K562 (cell line): ENCODE measurements at regions not wholly inside any gene's neighbourhood (a gene's known extent, or its start where the extent isn't known, plus 50 kb on each side); places are given as distances from the start of the nearest gene placed in this dataset.

Experiments
- ATAC-seq: fragments of 200-7000 bp; cut with Tn5 transposase; 3 replicates; pipeline ENCODE4 v1.9.1; 2020; ENCODE audit warnings: moderate library complexity
- BruUV-seq: library from RNA; stranded (reverse); fragments of 400-500 nt; replicated peaks from 2 replicates; lab custom pipeline; 2021; lab: Mats Ljungman, UMichigan
- CTCF ChIA-PET: fragments of 300-600 bp; formaldehyde crosslinking; extraction: SDS; loops from one replicate; lab custom pipeline; 2021; ENCODE audit warnings: low intra/inter-chr PET ratio; lab: Yijun Ruan, JAX
- POLR2A ChIA-PET: fragments of 300-600, 350-650 bp; sonication (Branson Sonifier 250); formaldehyde crosslinking; extraction: SDS; loops from one replicate; lab custom pipeline; 2021; ENCODE audit warnings: antibody characterized with exemption, inconsistent platforms; lab: Yijun Ruan, JAX
- DNase-seq, 4 experiments: peaks; one replicate each; pipeline versions ENCODE4 v3.0.0 to v3.0.0-alpha.2; 2011 to 2018; ENCODE audit warnings: low spot score in 3 of 4, mixed read lengths in 3 of 4; ENCODE audit errors: extremely low read depth in 1 of 4
- FAIRE-seq: peaks from 2 replicates; lab custom pipeline; 2011; peaks lifted over from hg19 to GRCh38; lab: Jason Lieb, UNC
- H2AFZ ChIP-seq: 2 replicates; pipeline ENCODE4 v1.6.0; 2011; ENCODE audit warnings: low read depth, low read length, control low read depth, inconsistent platforms
- H3K27ac ChIP-seq: fragments of 200-600 bp; 3 replicates; pipeline ENCODE4 v1.8.0; 2011; ENCODE audit warnings: low read depth, mild to moderate bottlenecking, control low read depth, inconsistent platforms, low read length, moderate library complexity, mixed read lengths; ENCODE audit errors: extremely low read depth
- H3K27me3 ChIP-seq, 2 experiments: fragments of 300-600 bp in 1 of 2; 2 replicates in 1 of 2; 3 replicates in 1 of 2; pipeline versions ENCODE4 v1.6.0 to v1.8.0; 2011; ENCODE audit warnings: inconsistent platforms in 2 of 2, low read length in 2 of 2, mild to moderate bottlenecking in 1 of 2, mixed read lengths in 1 of 2, moderate library complexity in 1 of 2; ENCODE audit not compliant: control insufficient read depth in 2 of 2, insufficient read depth in 2 of 2
- H3K36me3 ChIP-seq: fragments of 300-600 bp; 3 replicates; pipeline ENCODE4 v1.8.0; 2011; ENCODE audit warnings: mild to moderate bottlenecking, low read length, inconsistent platforms; ENCODE audit not compliant: control insufficient read depth, insufficient read depth
- H3K4me1 ChIP-seq, 2 experiments: fragments of 200-600 bp in 1 of 2; replicated peaks in 1 of 2; 2 replicates in 1 of 2; 3 replicates in 1 of 2; pipeline versions ENCODE4 v1.5.1 to v1.8.0; 2011; ENCODE audit warnings: inconsistent platforms in 2 of 2, low read length in 2 of 2, mild to moderate bottlenecking in 1 of 2, mixed read lengths in 1 of 2, moderate library complexity in 1 of 2; ENCODE audit not compliant: control insufficient read depth in 2 of 2, insufficient read depth in 2 of 2
- H3K4me2 ChIP-seq: 2 replicates; pipeline ENCODE4 v1.6.1; 2011; ENCODE audit warnings: low read length, control low read depth, inconsistent platforms, mixed read lengths; ENCODE audit not compliant: insufficient read depth
- H3K4me3 ChIP-seq: fragments of 200-600 bp; sonication (generic), shearing (Covaris generic); 2 replicates; pipeline ENCODE4 v1.5.1; 2016; ENCODE audit warnings: control low read depth, inconsistent platforms
- H3K79me2 ChIP-seq: fragments of 200-600 bp; 3 replicates; pipeline ENCODE4 v1.8.0; 2011; ENCODE audit warnings: low read length, inconsistent platforms; ENCODE audit not compliant: control insufficient read depth, insufficient read depth
- H3K9ac ChIP-seq, 2 experiments: 2 replicates each; pipeline versions ENCODE4 v1.6.0 to v1.6.1; 2011; ENCODE audit warnings: low read depth in 2 of 2, low read length in 2 of 2, control low read depth in 1 of 2, inconsistent platforms in 1 of 2, mild to moderate bottlenecking in 1 of 2, mixed read lengths in 1 of 2; ENCODE audit not compliant: insufficient read depth in 1 of 2
- H3K9me1 ChIP-seq: one replicate; pipeline ENCODE4 v1.6.0; 2011; ENCODE audit warnings: inconsistent platforms, mild to moderate bottlenecking, low read length, moderate library complexity; ENCODE audit not compliant: control insufficient read depth, insufficient read depth
- H3K9me3 ChIP-seq: replicated peaks from 2 replicates; pipeline ENCODE4 v1.5.1; 2011; ENCODE audit warnings: low read depth, low read length, inconsistent platforms; ENCODE audit not compliant: control insufficient read depth, insufficient read depth
- H4K20me1 ChIP-seq: replicated peaks from 2 replicates; pipeline ENCODE4 v1.6.1; 2011; ENCODE audit warnings: low read length, inconsistent platforms, mixed read lengths; ENCODE audit not compliant: control insufficient read depth, insufficient read depth
- EGR1 ChIP-seq: fragments of 450-650 bp; conservative IDR thresholded peaks from 2 replicates; pipeline ENCODE4 v1.6.1; 2017; ENCODE audit warnings: mild to moderate bottlenecking
- JUNB ChIP-seq: fragments of 450-650 bp; formaldehyde crosslinking; conservative IDR thresholded peaks from 2 replicates; pipeline ENCODE4 v1.4.0; 2020; ENCODE audit warnings: mild to moderate bottlenecking
- MIER1 ChIP-seq: fragments of 450-650 bp; IDR thresholded peaks from 2 replicates; pipeline ENCODE4 v1.6.1; 2016; ENCODE audit warnings: antibody characterized with exemption, mild to moderate bottlenecking, low read depth
- NEUROD1 ChIP-seq: fragments of 150-350 bp; IDR thresholded peaks from 2 replicates; pipeline ENCODE4 v1.6.1; 2014; ENCODE audit warnings: borderline replicate concordance, low read length, low read depth; ENCODE audit not compliant: partially characterized antibody
- NFE2 ChIP-seq: IDR thresholded peaks from 2 replicates; pipeline ENCODE4 v1.6.1; 2014; ENCODE audit warnings: antibody characterized with exemption, low read depth
- POLR3G ChIP-seq: IDR thresholded peaks from 2 replicates; pipeline ENCODE4 v1.6.1; 2011; ENCODE audit not compliant: insufficient read length, insufficient replicate concordance; ENCODE audit errors: extremely low read depth
- TAF15 ChIP-seq: fragments of 200-400 bp; formaldehyde crosslinking; IDR thresholded peaks from 2 replicates; pipeline ENCODE4 v1.6.1; 2017; ENCODE audit warnings: mild to moderate bottlenecking, low read depth, low read length, moderate library complexity
- THRAP3 ChIP-seq: fragments of 450-650 bp; IDR thresholded peaks from 2 replicates; pipeline ENCODE4 v1.6.1; 2016; ENCODE audit warnings: mild to moderate bottlenecking, inconsistent platforms, borderline replicate concordance
- ZSCAN32 ChIP-seq: fragments of 450-650 bp; formaldehyde crosslinking; IDR thresholded peaks from 2 replicates; pipeline ENCODE4 v1.4.0; 2020; ENCODE audit warnings: mild to moderate bottlenecking, moderate library complexity
- WGBS: fragments of 100-300 bp; shearing (Covaris generic); methylation state at CpG from one replicate; pipeline ENCODE4 v1.1.6; 2016; ENCODE audit warnings: low coverage, mixed read lengths; ENCODE audit not compliant: insufficient coverage; ENCODE audit errors: missing lambda C conversion rate; 5-methylcytosine and 5-hydroxymethylcytosine counted together
- in situ Hi-C: fragments of 300-500 bp; cut with MboI; formaldehyde crosslinking; loops from 4 replicates; pipeline ENCODE4 v1.15.0; 2018; ENCODE audit warnings: inconsistent platforms, mixed read lengths
- intact Hi-C: fragments of 100-400 bp; cut with micrococcal nuclease; formaldehyde crosslinking; loops from 2 replicates; pipeline ENCODE4 v1.14.2; 2022
- TF ChIP-seq, protein P1 (sequence below): fragments of 250-450 bp; sonication (Bioruptor Pico); IDR thresholded peaks from 2 replicates; pipeline ENCODE4 v1.5.1; 2021; ENCODE audit warnings: mild to moderate bottlenecking
- TF ChIP-seq, protein P2 (sequence below): fragments of 450-650 bp; IDR thresholded peaks from 2 replicates; pipeline ENCODE4 v1.6.1; 2016; ENCODE audit warnings: mild to moderate bottlenecking
- TF ChIP-seq, protein P3 (sequence below): fragments of 250-450 bp; sonication (Bioruptor Pico); IDR thresholded peaks from 2 replicates; pipeline ENCODE4 v1.8.0; 2021; ENCODE audit warnings: mild to moderate bottlenecking, moderate library complexity

- CTCF ChIA-PET: no interaction called here
Observed at GRCh38 chr9:78386348-78386747, 89.4 kb downstream of the PSAT1 start.

GRCh38 chr9:78386773-78387172 lies 89.8 kb downstream of the PSAT1 start:
- CTCF ChIA-PET: no interaction called here
- no peak overlapping the region for H3K9ac ChIP-seq
- H3K27ac ChIP-seq: no peak overlapping the region
- POLR2A ChIA-PET: interaction anchor here (0.9 kb wide), 1 partner anchor 90 kb away, joined by 3 read pairs; the partner anchor contains the start of gene PSAT1
- H3K27me3 ChIP-seq: no peaks in the 10 kb centered on the region
- peaks cover 0 to 7% of the 10 kb centered on the region in 2 experiments; a peak in 2 of 5 replicates for H3K4me1 ChIP-seq
- DNase-seq: no peak
- H3K9me3 ChIP-seq: no peaks in the 10 kb centered on the region
- no TSS peak for BruUV-seq
- in situ Hi-C loops: no loop called here
- H3K4me3 ChIP-seq: no peak overlapping the region
- FAIRE-seq: no peak
- H3K9me1 ChIP-seq: no peaks in the 10 kb centered on the region
- H3K36me3 ChIP-seq: no peaks in the 10 kb centered on the region
- no peaks in the 10 kb centered on the region for H3K79me2 ChIP-seq
- H4K20me1 ChIP-seq: no peaks in the 10 kb centered on the region
- H3K4me2 ChIP-seq: no peak overlapping the region
- ATAC-seq: no peak
- intact Hi-C loops: no loop called here
- H2AFZ ChIP-seq: no peak overlapping the region
- TF ChIP-seq ZSCAN32 (no peak), TAF15 (no peak), NEUROD1 (no peak), NFE2 (no peak), MIER1 (no peak), EGR1 (no peak)
- TF ChIP-seq, protein P1, sequence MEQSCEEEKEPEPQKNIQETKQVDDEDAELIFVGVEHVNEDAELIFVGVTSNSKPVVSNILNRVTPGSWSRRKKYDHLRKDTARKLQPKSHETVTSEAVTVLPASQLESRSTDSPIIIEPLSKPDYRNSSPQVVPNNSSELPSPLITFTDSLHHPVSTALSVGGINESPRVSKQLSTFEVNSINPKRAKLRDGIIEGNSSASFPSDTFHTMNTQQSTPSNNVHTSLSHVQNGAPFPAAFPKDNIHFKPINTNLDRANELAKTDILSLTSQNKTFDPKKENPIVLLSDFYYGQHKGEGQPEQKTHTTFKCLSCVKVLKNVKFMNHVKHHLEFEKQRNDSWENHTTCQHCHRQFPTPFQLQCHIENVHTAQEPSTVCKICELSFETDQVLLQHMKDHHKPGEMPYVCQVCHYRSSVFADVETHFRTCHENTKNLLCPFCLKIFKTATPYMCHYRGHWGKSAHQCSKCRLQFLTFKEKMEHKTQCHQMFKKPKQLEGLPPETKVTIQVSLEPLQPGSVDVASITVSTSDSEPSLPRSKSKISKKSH (CRISPR knock-in tag): no peak
- TF ChIP-seq, protein P2, sequence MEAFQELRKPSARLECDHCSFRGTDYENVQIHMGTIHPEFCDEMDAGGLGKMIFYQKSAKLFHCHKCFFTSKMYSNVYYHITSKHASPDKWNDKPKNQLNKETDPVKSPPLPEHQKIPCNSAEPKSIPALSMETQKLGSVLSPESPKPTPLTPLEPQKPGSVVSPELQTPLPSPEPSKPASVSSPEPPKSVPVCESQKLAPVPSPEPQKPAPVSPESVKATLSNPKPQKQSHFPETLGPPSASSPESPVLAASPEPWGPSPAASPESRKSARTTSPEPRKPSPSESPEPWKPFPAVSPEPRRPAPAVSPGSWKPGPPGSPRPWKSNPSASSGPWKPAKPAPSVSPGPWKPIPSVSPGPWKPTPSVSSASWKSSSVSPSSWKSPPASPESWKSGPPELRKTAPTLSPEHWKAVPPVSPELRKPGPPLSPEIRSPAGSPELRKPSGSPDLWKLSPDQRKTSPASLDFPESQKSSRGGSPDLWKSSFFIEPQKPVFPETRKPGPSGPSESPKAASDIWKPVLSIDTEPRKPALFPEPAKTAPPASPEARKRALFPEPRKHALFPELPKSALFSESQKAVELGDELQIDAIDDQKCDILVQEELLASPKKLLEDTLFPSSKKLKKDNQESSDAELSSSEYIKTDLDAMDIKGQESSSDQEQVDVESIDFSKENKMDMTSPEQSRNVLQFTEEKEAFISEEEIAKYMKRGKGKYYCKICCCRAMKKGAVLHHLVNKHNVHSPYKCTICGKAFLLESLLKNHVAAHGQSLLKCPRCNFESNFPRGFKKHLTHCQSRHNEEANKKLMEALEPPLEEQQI: no peak
- TF ChIP-seq, protein P3, sequence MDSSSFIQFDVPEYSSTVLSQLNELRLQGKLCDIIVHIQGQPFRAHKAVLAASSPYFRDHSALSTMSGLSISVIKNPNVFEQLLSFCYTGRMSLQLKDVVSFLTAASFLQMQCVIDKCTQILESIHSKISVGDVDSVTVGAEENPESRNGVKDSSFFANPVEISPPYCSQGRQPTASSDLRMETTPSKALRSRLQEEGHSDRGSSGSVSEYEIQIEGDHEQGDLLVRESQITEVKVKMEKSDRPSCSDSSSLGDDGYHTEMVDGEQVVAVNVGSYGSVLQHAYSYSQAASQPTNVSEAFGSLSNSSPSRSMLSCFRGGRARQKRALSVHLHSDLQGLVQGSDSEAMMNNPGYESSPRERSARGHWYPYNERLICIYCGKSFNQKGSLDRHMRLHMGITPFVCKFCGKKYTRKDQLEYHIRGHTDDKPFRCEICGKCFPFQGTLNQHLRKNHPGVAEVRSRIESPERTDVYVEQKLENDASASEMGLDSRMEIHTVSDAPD: no peak

More at GRCh38 chr9:78386348-78386747, 89.4 kb downstream of the PSAT1 start:
- Histone ChIP-seq H4K20me1 (no peaks in the 10 kb centered on the region), H3K4me1 (peaks cover 0 to 7% of the 10 kb centered on the region in 2 experiments; a peak in 2 of 5 replicates), H2AFZ (no peak overlapping the region), H3K9me1 (no peaks in the 10 kb centered on the region), H3K27me3 (no peaks in the 10 kb centered on the region), H3K36me3 (no peaks in the 10 kb centered on the region), H3K79me2 (no peaks in the 10 kb centered on the region), H3K4me3 (no peak overlapping the region), H3K27ac (no peak overlapping the region), H3K4me2 (no peak overlapping the region), H3K9ac (no peak overlapping the region), H3K9me3 (no peaks in the 10 kb centered on the region)
- POLR2A ChIA-PET: interaction anchor here (0.9 kb wide), 1 partner anchor 90 kb away, joined by 3 read pairs; the partner anchor contains the start of gene PSAT1
- no TSS peak for BruUV-seq
- in situ Hi-C loops: no loop called here
- ATAC-seq (no peak), FAIRE-seq (no peak), DNase-seq (no peak)
- intact Hi-C loops: no loop called here
- WGBS: 9% methylated on average over 1 of the region's 1 CpG
- no peak for TF ChIP-seq POLR3G
- no peak for TF ChIP-seq JUNB (CRISPR knock-in tag)
- no peak for TF ChIP-seq THRAP3
